Breast epithelium (tissue), 4 donors: ENCODE measurements at regions not wholly inside any gene's neighbourhood (a gene's known extent, or its start where the extent isn't known, plus 50 kb on each side); places are given as distances from the start of the nearest gene placed in this dataset.

Source experiments
- DNase-seq, 2 donors: peaks; one replicate each; pipeline ENCODE4 v3.0.0-alpha.2; 2019; ENCODE audit warnings: low spot score in 2 of 2
- H3K27ac ChIP-seq, 2 donors: fragments of 200-600 bp; sonication (generic) in 1 of 2; one replicate each; pipeline ENCODE4 v1.5.1; 2016 to 2019; ENCODE audit warnings: mild to moderate bottlenecking in 1 of 2
- H3K27me3 ChIP-seq, 2 donors: fragments of 200-600 bp; sonication (generic) in 1 of 2; one replicate each; pipeline versions ENCODE4 v1.5.1 to v1.6.0; 2017 to 2019; ENCODE audit warnings: control low read depth in 1 of 2, mild to moderate bottlenecking in 1 of 2
- H3K36me3 ChIP-seq: fragments of 200-600 bp; one replicate; pipeline ENCODE4 v1.5.1; 2019
- H3K4me1 ChIP-seq, 2 donors: fragments of 200-600 bp; sonication (generic); one replicate each; pipeline ENCODE4 v1.5.1; 2016 to 2019; ENCODE audit warnings: control low read depth in 1 of 2
- H3K4me3 ChIP-seq, 3 donors: fragments of 200-600 bp; sonication (generic); 1 replicate in 2 of 3; 2 replicates in 1 of 3; pipeline ENCODE4 v1.5.1; 2016 to 2019; ENCODE audit warnings: mild to moderate bottlenecking in 3 of 3, moderate library complexity in 2 of 3
- H3K9me3 ChIP-seq, 2 donors: fragments of 200-600 bp; sonication (generic) in 1 of 2; one replicate each; pipeline ENCODE4 v1.5.1; 2016 to 2019; ENCODE audit warnings: control low read depth in 1 of 2
- CTCF ChIP-seq, 3 donors: fragments of 450-650 bp; IDR thresholded peaks; one replicate each; pipeline ENCODE4 v1.5.1; 2016 to 2017; ENCODE audit warnings: antibody characterized with exemption in 3 of 3, mild to moderate bottlenecking in 3 of 3, moderate library complexity in 3 of 3
- POLR2A ChIP-seq: fragments of 450-650 bp; IDR thresholded peaks from one replicate; pipeline ENCODE4 v1.6.1; 2016; ENCODE audit warnings: antibody characterized with exemption, mild to moderate bottlenecking, moderate library complexity
- POLR2AphosphoS5 ChIP-seq, 3 donors: sonication (generic); formaldehyde crosslinking; IDR thresholded peaks; one replicate each; pipeline ENCODE4 v1.6.1; 2017; ENCODE audit warnings: antibody characterized with exemption in 3 of 3
- intact Hi-C: fragments of 100-400 bp; cut with DNase I; formaldehyde crosslinking; loops from one replicate; pipeline ENCODE4 v1.15.1; 2023; ENCODE audit warnings: low total_unique reads

- H3K27me3 ChIP-seq, result peaks cover 0 to 37% of the 10 kb centered on the region in 2 donors
- DNase-seq, result peak in 1 of 2 donors; percentile 31
- H3K4me3 ChIP-seq, result no peak overlapping the region
- TF ChIP-seq POLR2A (no peak), POLR2AphosphoS5 (IDR thresholded peaks at IDR 0.05) (no peak), CTCF (IDR thresholded peaks at IDR 0.05) (no peak)
- H3K27ac ChIP-seq, result no peak overlapping the region
- no peaks in the 10 kb centered on the region for H3K36me3 ChIP-seq
- intact Hi-C loops, result no loop called here
- peaks cover 4 to 5% of the 10 kb centered on the region in 2 donors for H3K9me3 ChIP-seq
- no peaks in the 10 kb centered on the region for H3K4me1 ChIP-seq
Measured at GRCh38 chr22:47606426-47606825, 844.0 kb downstream of the TBC1D22A start.

GRCh38 chr22:47605886-47606285, 843.4 kb downstream of the TBC1D22A start:
- intact Hi-C loops, result no loop called here
- Histone ChIP-seq H3K4me3 (no peak overlapping the region), H3K27me3 (peaks cover 0 to 42% of the 10 kb centered on the region in 2 donors), H3K9me3 (peaks cover 4 to 5% of the 10 kb centered on the region in 2 donors), H3K4me1 (no peaks in the 10 kb centered on the region), H3K27ac (no peak overlapping the region), H3K36me3 (no peaks in the 10 kb centered on the region)
- no peak for DNase-seq
- TF ChIP-seq POLR2AphosphoS5 (IDR thresholded peaks at IDR 0.05) (no peak), CTCF (IDR thresholded peaks at IDR 0.05) (no peak), POLR2A (no peak)

DNA sequence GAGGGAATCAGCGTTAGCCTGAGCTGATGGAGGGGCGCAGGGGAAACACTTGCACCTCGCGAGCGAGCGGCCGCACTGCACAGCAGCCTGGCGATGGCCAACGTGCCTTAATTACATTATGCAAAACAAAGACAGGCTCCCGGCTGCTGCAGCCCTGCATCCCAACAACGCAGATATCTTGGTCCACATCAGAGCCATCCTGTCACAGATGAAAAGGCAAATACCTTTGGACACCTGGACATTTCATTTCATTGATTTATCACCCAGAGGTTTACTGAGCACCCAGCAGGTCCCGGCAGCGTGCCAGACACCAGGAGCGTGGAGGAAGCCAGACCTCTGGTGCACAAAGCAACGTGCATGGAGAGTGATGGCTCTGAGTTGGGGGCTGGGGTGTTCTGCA, 843.0 kb downstream of the TBC1D22A start:
- H3K27me3 ChIP-seq, result peaks cover 0 to 38% of the 10 kb centered on the region in 2 donors
- no peak for TF ChIP-seq POLR2A
- no peak for TF ChIP-seq POLR2AphosphoS5 (IDR thresholded peaks at IDR 0.05)
- no peak for TF ChIP-seq CTCF (IDR thresholded peaks at IDR 0.05)

GRCh38 chr22:47604563-47604962, 842.1 kb downstream of the TBC1D22A start:
- no peaks in the 10 kb centered on the region for H3K4me1 ChIP-seq
- no peak for DNase-seq
- no peaks in the 10 kb centered on the region for H3K36me3 ChIP-seq
- no peak overlapping the region for H3K4me3 ChIP-seq
- no peaks in the 10 kb centered on the region for H3K9me3 ChIP-seq
- intact Hi-C loops, result no loop called here
- peaks cover 0 to 30% of the 10 kb centered on the region in 2 donors for H3K27me3 ChIP-seq
- no peak for TF ChIP-seq POLR2AphosphoS5 (IDR thresholded peaks at IDR 0.05)
- TF ChIP-seq POLR2A, result no peak
- no peak for TF ChIP-seq CTCF (IDR thresholded peaks at IDR 0.05)
- no peak overlapping the region for H3K27ac ChIP-seq

More for the DNA sequence above, 843.0 kb downstream of the TBC1D22A start:
- H3K4me3 ChIP-seq, result no peak overlapping the region
- H3K27ac ChIP-seq, result no peak overlapping the region
- no peaks in the 10 kb centered on the region for H3K4me1 ChIP-seq
- peaks cover 4 to 5% of the 10 kb centered on the region in 2 donors for H3K9me3 ChIP-seq
- DNase-seq, result peak in 1 of 2 donors; percentile 28
- no peaks in the 10 kb centered on the region for H3K36me3 ChIP-seq
- intact Hi-C loops, result no loop called here

- Histone ChIP-seq H3K36me3 (no peaks in the 10 kb centered on the region), H3K4me3 (no peak overlapping the region), H3K9me3 (no peaks in the 10 kb centered on the region), H3K27ac (no peak overlapping the region), H3K27me3 (peaks cover 0 to 21% of the 10 kb centered on the region in 2 donors), H3K4me1 (no peaks in the 10 kb centered on the region)
- TF ChIP-seq POLR2AphosphoS5 (IDR thresholded peaks at IDR 0.05), result no peak
- no peak for TF ChIP-seq CTCF (IDR thresholded peaks at IDR 0.05)
- TF ChIP-seq POLR2A, result no peak
- intact Hi-C loops, result no loop called here
- DNase-seq, result no peak
Measured at GRCh38 chr22:47602732-47603131, 840.3 kb downstream of the TBC1D22A start.
